Transverse colon (tissue), 4 donors: ENCODE measurements at regions not wholly inside any gene's neighbourhood (a gene's known extent, or its start where the extent isn't known, plus 50 kb on each side); places are given as distances from the start of the nearest gene placed in this dataset.

Experiments
- DNase-seq: peaks from one replicate; pipeline ENCODE4 v3.0.0-alpha.2; 2019
- H3K27ac ChIP-seq, 4 donors: fragments of 200-600 bp; sonication (generic); 2 replicates each; pipeline ENCODE4 v1.5.1; 2016 to 2018; ENCODE audit warnings: inconsistent platforms in 4 of 4
- H3K27me3 ChIP-seq: fragments of 200-600 bp; sonication (generic); 2 replicates; pipeline ENCODE4 v1.5.1; 2017; ENCODE audit warnings: inconsistent platforms
- H3K36me3 ChIP-seq, 4 donors: fragments of 200-600 bp; sonication (generic); 2 replicates each; pipeline ENCODE4 v1.5.1; 2017 to 2019; ENCODE audit warnings: inconsistent platforms in 4 of 4
- H3K4me1 ChIP-seq, 4 donors: fragments of 200-600 bp; sonication (generic); 2 replicates each; pipeline ENCODE4 v1.5.1; 2017 to 2020; ENCODE audit warnings: inconsistent platforms in 4 of 4
- H3K4me3 ChIP-seq, 4 donors: fragments of 200-600 bp; sonication (generic); 1 replicate in 1 of 4; 2 replicates in 3 of 4; pipeline versions ENCODE4 v1.5.1 to v1.6.1; 2017 to 2019; ENCODE audit warnings: inconsistent platforms in 4 of 4
- H3K9me3 ChIP-seq, 2 donors: fragments of 200-600 bp; sonication (generic); 2 replicates each; pipeline ENCODE4 v1.5.1; 2017 to 2019; ENCODE audit warnings: inconsistent platforms in 2 of 2
- CTCF ChIP-seq, 5 experiments: fragments of 200-600 bp in 3 of 5; fragments of 450-650 bp in 2 of 5; sonication (generic) in 3 of 5; IDR thresholded peaks; 1 replicate in 2 of 5; 2 replicates in 3 of 5; pipeline ENCODE4 v1.5.1; 2016 to 2017; ENCODE audit warnings: antibody characterized with exemption in 5 of 5, inconsistent platforms in 3 of 5, mild to moderate bottlenecking in 2 of 5, moderate library complexity in 1 of 5
- EP300 ChIP-seq: sonication (generic); formaldehyde crosslinking; IDR thresholded peaks from one replicate; pipeline ENCODE4 v1.6.1; 2017; ENCODE audit warnings: antibody characterized with exemption, low read depth
- POLR2A ChIP-seq: fragments of 450-650 bp; IDR thresholded peaks from one replicate; pipeline ENCODE4 v1.6.1; 2016; ENCODE audit warnings: antibody characterized with exemption, mild to moderate bottlenecking, moderate library complexity
- POLR2AphosphoS5 ChIP-seq, 3 donors: sonication (generic); formaldehyde crosslinking; IDR thresholded peaks; one replicate each; pipeline ENCODE4 v1.6.1; 2016; ENCODE audit warnings: antibody characterized with exemption in 3 of 3
- WGBS, 2 donors: methylation state at CpG; one replicate each; pipeline ENCODE4 v1.1.5; 2018; ENCODE audit warnings: low coverage in 1 of 2; 5-methylcytosine and 5-hydroxymethylcytosine counted together
- in situ Hi-C, 4 donors: fragments of 200-750 bp; cut with MboI; loops; one replicate each; pipeline versions ENCODE4 v1.15.0 to v1.15.1; 2017; ENCODE audit warnings: low sequenced_read_pairs in 3 of 4, low pct_ligation_motif_present in 1 of 4, low pct_unique_long_range_greater_than_20kb in 1 of 4
- intact Hi-C: fragments of 100-400 bp; cut with DNase I; formaldehyde crosslinking; loops from one replicate; pipeline ENCODE4 v1.15.1; 2023; ENCODE audit warnings: low total_unique reads

DNA sequence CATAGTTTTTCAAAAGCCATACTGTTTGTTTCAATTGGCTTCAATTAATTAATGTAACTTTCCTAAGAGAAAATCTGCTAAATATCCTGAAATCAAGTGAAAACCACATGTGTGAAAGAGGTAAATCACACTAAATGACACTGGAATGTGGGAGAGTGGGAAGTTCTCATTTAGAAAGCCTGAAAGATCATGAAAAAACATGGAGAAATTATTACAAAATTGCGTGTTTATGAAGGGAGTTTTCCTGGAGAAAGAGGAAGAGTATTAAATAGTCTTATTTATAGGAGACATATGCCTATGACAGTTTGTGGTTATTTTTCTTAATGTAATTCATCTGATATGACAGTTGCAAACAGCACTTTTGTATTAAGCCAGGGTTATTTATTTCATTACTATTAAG, 183.7 kb downstream of the DKK2 start:
- no peak for DNase-seq
- Histone ChIP-seq H3K27me3 (no peaks in the 10 kb centered on the region), H3K27ac (no peak overlapping the region), H3K9me3 (no peaks in the 10 kb centered on the region), H3K4me3 (no peak overlapping the region), H3K4me1 (no peaks in the 10 kb centered on the region), H3K36me3 (no peaks in the 10 kb centered on the region)
- in situ Hi-C loops (no loop called here), intact Hi-C loops (no loop called here)
- no peak for TF ChIP-seq EP300
- TF ChIP-seq POLR2A = no peak
- TF ChIP-seq CTCF (IDR thresholded peaks at IDR 0.05) = no peak
- no peak for TF ChIP-seq POLR2AphosphoS5 (IDR thresholded peaks at IDR 0.05)
- WGBS, 2 donors = 69 to 71% methylated on average over 1 of the region's 1 CpG

DNA sequence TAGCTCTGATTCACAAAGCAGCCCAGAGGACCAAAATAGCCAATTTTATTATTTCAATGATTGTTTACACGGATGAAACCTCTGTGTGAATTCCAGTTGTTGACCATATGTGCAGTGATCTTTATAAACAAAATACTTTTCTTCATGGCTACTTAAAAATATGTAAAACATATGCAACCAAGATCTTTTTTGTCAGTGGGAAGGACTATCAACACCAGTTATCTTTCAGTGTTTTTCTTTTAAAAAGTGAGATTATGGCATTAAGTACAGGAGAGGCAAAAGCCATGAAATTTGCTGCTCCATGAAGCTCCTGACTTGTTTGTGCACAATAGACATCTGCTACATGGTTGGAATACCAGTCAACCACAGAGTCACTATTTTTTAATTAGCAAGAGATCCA, 184.4 kb downstream of the DKK2 start:
- H3K27me3 ChIP-seq = no peaks in the 10 kb centered on the region
- H3K36me3 ChIP-seq = no peaks in the 10 kb centered on the region
- no peaks in the 10 kb centered on the region for H3K9me3 ChIP-seq
- no peak for TF ChIP-seq POLR2AphosphoS5 (IDR thresholded peaks at IDR 0.05)
- no peak for TF ChIP-seq CTCF (IDR thresholded peaks at IDR 0.05)
- DNase-seq = no peak
- in situ Hi-C loops (no loop called here), intact Hi-C loops (no loop called here)
- WGBS, 2 donors = 66 to 90% methylated on average over 1 of the region's 1 CpG
- no peaks in the 10 kb centered on the region for H3K4me1 ChIP-seq
- H3K4me3 ChIP-seq = no peak overlapping the region
- no peak overlapping the region for H3K27ac ChIP-seq

GRCh38 chr4:106850691-106851090, 185.4 kb downstream of the DKK2 start:
- no peak overlapping the region for H3K4me3 ChIP-seq
- in situ Hi-C loops = no loop called here
- WGBS, 2 donors = 38 to 70% methylated on average over 1 to 2 of the region's 2 CpGs

DNA sequence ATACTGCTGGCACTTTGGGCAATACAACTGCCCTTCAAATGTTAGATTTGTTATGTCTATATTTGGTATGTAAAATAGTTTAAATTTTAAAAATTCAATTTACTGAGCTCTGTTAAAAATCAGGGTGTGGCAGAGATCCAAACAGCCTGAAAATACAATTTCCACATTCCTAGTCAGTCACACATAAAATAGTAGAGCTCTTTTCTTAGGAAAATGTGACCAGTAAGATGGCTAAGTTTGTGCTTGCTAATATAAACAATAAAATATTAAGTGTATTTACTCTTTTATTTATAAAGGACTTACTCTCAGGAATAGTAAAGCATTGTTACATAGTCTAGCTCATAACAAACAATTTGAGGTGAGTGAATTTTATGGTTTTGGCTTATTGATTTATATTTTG, 200.2 kb downstream of the DKK2 start:
- Histone ChIP-seq H3K4me1 (no peaks in the 10 kb centered on the region), H3K4me3 (no peak overlapping the region), H3K36me3 (no peaks in the 10 kb centered on the region), H3K27ac (no peak overlapping the region), H3K27me3 (no peaks in the 10 kb centered on the region), H3K9me3 (no peaks in the 10 kb centered on the region)
- no peak for DNase-seq
- TF ChIP-seq CTCF (IDR thresholded peaks at IDR 0.05) = no peak
- TF ChIP-seq POLR2AphosphoS5 (IDR thresholded peaks at IDR 0.05) = no peak
- TF ChIP-seq POLR2A = no peak
- no peak for TF ChIP-seq EP300
- in situ Hi-C loops (no loop called here), intact Hi-C loops (no loop called here)

More at GRCh38 chr4:106850691-106851090, 185.4 kb downstream of the DKK2 start:
- intact Hi-C loops = no loop called here
- no peak for TF ChIP-seq CTCF (IDR thresholded peaks at IDR 0.05)
- TF ChIP-seq POLR2AphosphoS5 (IDR thresholded peaks at IDR 0.05) = no peak
- TF ChIP-seq EP300 = no peak
- no peak for TF ChIP-seq POLR2A
- no peak for DNase-seq
- no peak overlapping the region for H3K27ac ChIP-seq
- no peaks in the 10 kb centered on the region for H3K9me3 ChIP-seq
- no peaks in the 10 kb centered on the region for H3K27me3 ChIP-seq
- H3K36me3 ChIP-seq = no peaks in the 10 kb centered on the region
- H3K4me1 ChIP-seq = no peaks in the 10 kb centered on the region
